HG02884 (cell line): ENCODE measurements at regions not wholly inside any gene's neighbourhood (a gene's known extent, or its start where the extent isn't known, plus 50 kb on each side); places are given as distances from the start of the nearest gene placed in this dataset.

Experiments used
- ATAC-seq: cut with Tn5 transposase; IDR thresholded peaks from one replicate; pipeline ENCODE4 v1.9.1; 2021; ENCODE audit warnings: mild to moderate bottlenecking, moderate library complexity; ENCODE audit not compliant: unreplicated experiment

GRCh38 chrX:20637351-20637750 lies 370.6 kb upstream of the RPS6KA3 start:
- ATAC-seq = no peak

- no peak for ATAC-seq
These were observed 366.7 kb upstream of the RPS6KA3 start for GRCh38 chrX:20633451-20633850.

- ATAC-seq = no peak
These were observed 356.7 kb upstream of the RPS6KA3 start for GRCh38 chrX:20623448-20623847.

GRCh38 chrX:20620306-20620705 lies 353.6 kb upstream of the RPS6KA3 start:
- ATAC-seq = no peak

GRCh38 chrX:20609916-20610415 lies 343.3 kb upstream of the RPS6KA3 start:
- ATAC-seq = no peak

GRCh38 chrX:20606831-20607230 lies 340.1 kb upstream of the RPS6KA3 start:
- ATAC-seq = no peak

- ATAC-seq = no peak
These were observed 330.1 kb upstream of the RPS6KA3 start for GRCh38 chrX:20596856-20597255.

GRCh38 chrX:20595928-20596575 lies 329.3 kb upstream of the RPS6KA3 start:
- peak; percentile 74 for ATAC-seq

- ATAC-seq = no peak
These were observed 328.3 kb upstream of the RPS6KA3 start for GRCh38 chrX:20594985-20595384.

GRCh38 chrX:20593836-20594235 lies 327.1 kb upstream of the RPS6KA3 start:
- ATAC-seq = no peak

GRCh38 chrX:20593402-20593801 lies 326.7 kb upstream of the RPS6KA3 start:
- no peak for ATAC-seq

- no peak for ATAC-seq
These were observed 324.5 kb upstream of the RPS6KA3 start for GRCh38 chrX:20591246-20591645.

GRCh38 chrX:20585782-20586181 lies 319.1 kb upstream of the RPS6KA3 start:
- ATAC-seq = no peak

GRCh38 chrX:20571611-20572010 lies 304.9 kb upstream of the RPS6KA3 start:
- no peak for ATAC-seq

GRCh38 chrX:20567108-20567507 lies 300.4 kb upstream of the RPS6KA3 start:
- peak; percentile 84 for ATAC-seq

- ATAC-seq = peak; percentile 87
These were observed 280.9 kb upstream of the RPS6KA3 start for GRCh38 chrX:20547611-20548051.

GRCh38 chrX:20545538-20545937 lies 278.8 kb upstream of the RPS6KA3 start:
- no peak for ATAC-seq

- ATAC-seq = no peak
These were observed 275.4 kb upstream of the RPS6KA3 start for GRCh38 chrX:20542072-20542471.

- ATAC-seq = no peak
These were observed 272.3 kb upstream of the RPS6KA3 start for GRCh38 chrX:20538974-20539373.

- no peak for ATAC-seq
These were observed 265.0 kb upstream of the RPS6KA3 start for GRCh38 chrX:20531667-20532066.

GRCh38 chrX:20530406-20530921 lies 263.8 kb upstream of the RPS6KA3 start:
- ATAC-seq = no peak

GRCh38 chrX:20529711-20530110 lies 263.0 kb upstream of the RPS6KA3 start:
- ATAC-seq = no peak

GRCh38 chrX:20529301-20529700 lies 262.6 kb upstream of the RPS6KA3 start:
- no peak for ATAC-seq
